ENCODE measurements at regions not wholly inside any gene's neighbourhood (a gene's known extent, or its start where the extent isn't known, plus 50 kb on each side); places are given as distances from the start of the nearest gene placed in this dataset.

GRCh38 chr13:37187105-37187504 is 81.6 kb upstream of the CSNK1A1L start (continued):
- TF ChIP-seq ZNF248 (tag by site-specific recombination; IDR thresholded peaks at IDR 0.05): no peak

- H3K36me3 ChIP-seq (ENCODE audit: control insufficient read depth in 2 of 2, insufficient read depth in 1 of 2, low read length in 2 of 2): no peaks in the 10 kb centered on the region
- H3K4me3 ChIP-seq (ENCODE audit: low read depth, low read length): no peak overlapping the region
- no peaks in the 10 kb centered on the region for H3K9me3 ChIP-seq (ENCODE audit: control insufficient read depth, insufficient read depth, low read depth, low read length)
- H3K27ac ChIP-seq (ENCODE audit: extremely low read depth, low read depth, low read length): no peak overlapping the region
- TF ChIP-seq MZF1 (tag by site-specific recombination; IDR thresholded peaks at IDR 0.05; ENCODE audit: borderline replicate concordance) (no peak), ZNF341 (tag by site-specific recombination; IDR thresholded peaks at IDR 0.05; ENCODE audit: low read depth) (no peak), ZBTB48 (tag by site-specific recombination; IDR thresholded peaks at IDR 0.05) (no peak), PRDM2 (tag by site-specific recombination; IDR thresholded peaks at IDR 0.05; ENCODE audit: borderline replicate concordance) (no peak), ZNF530 (tag by site-specific recombination; IDR thresholded peaks at IDR 0.05; ENCODE audit: low read depth) (no peak), ZBTB17 (tag by site-specific recombination; IDR thresholded peaks at IDR 0.05) (no peak)
- CTCF ChIA-PET: no interaction called here
- POLR2A ChIA-PET: no interaction called here
- no peaks in the 10 kb centered on the region for H3K4me1 ChIP-seq (ENCODE audit: control insufficient read depth, insufficient read depth, low read length)
Measured at GRCh38 chr13:37181620-37182019, 76.2 kb upstream of the CSNK1A1L start.

GRCh38 chr13:37179645-37180044 is 74.2 kb upstream of the CSNK1A1L start:
- no peak overlapping the region for H3K27ac ChIP-seq (ENCODE audit: extremely low read depth, low read depth, low read length)
- 0 out of 2 replicates have a peak, but pooled peaks cover 2% of the 10 kb centered on the region for H3K4me1 ChIP-seq (ENCODE audit: control insufficient read depth, insufficient read depth, low read length)
- POLR2A ChIA-PET: no interaction called here
- no peak for TF ChIP-seq ZSCAN16 (tag by site-specific recombination; IDR thresholded peaks at IDR 0.05)
- TF ChIP-seq ZNF555 (tag by site-specific recombination; conservative IDR thresholded peaks at IDR 0.05): no peak
- TF ChIP-seq ZNF184 (tag by site-specific recombination; IDR thresholded peaks at IDR 0.05): no peak
- no peak for TF ChIP-seq PBX3 (CRISPR knock-in tag; IDR thresholded peaks at IDR 0.05)
- H3K9me3 ChIP-seq (ENCODE audit: control insufficient read depth, insufficient read depth, low read depth, low read length): no peaks in the 10 kb centered on the region
- H3K36me3 ChIP-seq (ENCODE audit: control insufficient read depth in 2 of 2, insufficient read depth in 1 of 2, low read length in 2 of 2): no peaks in the 10 kb centered on the region
- H3K4me3 ChIP-seq (ENCODE audit: low read depth, low read length): no peak overlapping the region
- CTCF ChIA-PET: no interaction called here

- CTCF ChIA-PET: interaction anchor here (0.7 kb wide), 1 partner anchor 50 kb away, joined by 3 read pairs; no protein-coding TSS in a partner anchor
Measured at GRCh38 chr13:37177125-37177524, 71.7 kb upstream of the CSNK1A1L start.

More at GRCh38 chr13:37177125-37177524, 71.7 kb upstream of the CSNK1A1L start:
- H3K4me1 ChIP-seq (ENCODE audit: control insufficient read depth, insufficient read depth, low read length): 0 out of 2 replicates have a peak, but pooled peaks cover 2% of the 10 kb centered on the region
- H3K4me3 ChIP-seq (ENCODE audit: low read depth, low read length): no peak overlapping the region
- no peaks in the 10 kb centered on the region for H3K36me3 ChIP-seq (ENCODE audit: control insufficient read depth in 2 of 2, insufficient read depth in 1 of 2, low read length in 2 of 2)
- no peak overlapping the region for H3K27ac ChIP-seq (ENCODE audit: extremely low read depth, low read depth, low read length)
- no peak for TF ChIP-seq ZBTB49 (tag by site-specific recombination; IDR thresholded peaks at IDR 0.05; ENCODE audit: low read depth)
- no peak for TF ChIP-seq ZNF37A (tag by site-specific recombination; IDR thresholded peaks at IDR 0.05)
- no peak for TF ChIP-seq HOXC10 (CRISPR knock-in tag; IDR thresholded peaks at IDR 0.05)
- H3K9me3 ChIP-seq (ENCODE audit: control insufficient read depth, insufficient read depth, low read depth, low read length): no peaks in the 10 kb centered on the region
- POLR2A ChIA-PET: no interaction called here

All from HEK293 (cell line).